ENCODE measurements at regions not wholly inside any gene's neighbourhood (a gene's known extent, or its start where the extent isn't known, plus 50 kb on each side); places are given as distances from the start of the nearest gene placed in this dataset.
"Not testable (repeated sequence)": the region's sequence is repeated elsewhere in the genome, so short reads cannot be mapped to it uniquely, and the experiment has no call there.

DNA sequence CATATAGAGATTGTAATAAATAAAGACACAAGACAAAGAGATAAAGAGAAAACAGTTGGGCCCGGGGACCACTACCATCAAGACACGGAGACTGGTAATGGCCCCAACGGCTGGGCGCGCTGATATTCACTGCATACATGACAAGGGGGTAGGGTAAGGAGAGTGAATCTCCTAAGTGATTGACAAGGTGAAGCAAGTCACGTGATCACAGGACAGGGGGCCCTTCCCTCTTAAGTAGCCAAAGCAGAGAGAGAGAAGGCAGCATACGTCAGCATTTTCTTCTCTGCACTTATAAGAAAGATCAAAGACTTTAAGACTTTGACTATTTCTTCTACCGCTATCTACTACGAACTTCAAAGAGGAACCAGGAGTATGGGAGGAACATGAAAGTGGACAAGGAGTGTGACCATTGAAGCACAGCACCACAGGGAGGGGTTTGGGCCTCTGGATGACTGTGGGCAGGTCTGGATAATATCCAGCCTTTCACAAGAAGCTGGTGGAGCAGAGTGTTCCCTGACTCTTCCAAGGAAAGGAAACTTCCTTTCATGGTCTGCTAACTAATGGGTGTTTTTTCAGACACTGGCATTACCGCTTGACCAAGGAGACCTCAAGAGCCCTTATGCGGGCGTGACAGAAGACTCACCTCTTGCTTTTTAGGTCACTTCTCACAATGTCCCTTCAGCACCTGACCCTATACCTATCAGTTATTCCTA lies 75.6 kb downstream of the MRPL39 start:
- not testable (repeated sequence) for DNase-seq

- no peak for DNase-seq
Observed at GRCh38 chr21:25528515-25528914, 78.8 kb downstream of the MRPL39 start.

DNA sequence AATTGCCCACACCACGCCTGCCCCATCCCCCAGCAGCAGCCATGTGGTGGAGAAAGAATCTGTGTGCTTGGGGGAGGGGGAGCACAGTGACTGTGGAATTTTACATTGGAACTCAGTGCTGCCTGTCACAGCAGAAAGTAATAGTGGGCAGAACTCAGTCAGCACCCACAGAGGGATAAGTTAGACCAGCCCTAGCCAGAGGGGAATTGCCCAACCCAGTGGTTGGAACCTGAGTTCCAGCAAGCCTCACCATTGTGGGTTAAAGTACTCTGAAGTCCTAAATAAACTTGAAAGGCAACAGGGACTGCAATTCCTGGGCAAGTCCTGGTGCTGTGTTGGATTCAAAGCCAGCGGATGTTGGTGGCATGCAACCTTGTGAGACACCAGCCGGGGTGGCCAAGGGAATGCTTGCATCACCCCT lies 88.8 kb downstream of the MRPL39 start:
- no peak for DNase-seq

DNA sequence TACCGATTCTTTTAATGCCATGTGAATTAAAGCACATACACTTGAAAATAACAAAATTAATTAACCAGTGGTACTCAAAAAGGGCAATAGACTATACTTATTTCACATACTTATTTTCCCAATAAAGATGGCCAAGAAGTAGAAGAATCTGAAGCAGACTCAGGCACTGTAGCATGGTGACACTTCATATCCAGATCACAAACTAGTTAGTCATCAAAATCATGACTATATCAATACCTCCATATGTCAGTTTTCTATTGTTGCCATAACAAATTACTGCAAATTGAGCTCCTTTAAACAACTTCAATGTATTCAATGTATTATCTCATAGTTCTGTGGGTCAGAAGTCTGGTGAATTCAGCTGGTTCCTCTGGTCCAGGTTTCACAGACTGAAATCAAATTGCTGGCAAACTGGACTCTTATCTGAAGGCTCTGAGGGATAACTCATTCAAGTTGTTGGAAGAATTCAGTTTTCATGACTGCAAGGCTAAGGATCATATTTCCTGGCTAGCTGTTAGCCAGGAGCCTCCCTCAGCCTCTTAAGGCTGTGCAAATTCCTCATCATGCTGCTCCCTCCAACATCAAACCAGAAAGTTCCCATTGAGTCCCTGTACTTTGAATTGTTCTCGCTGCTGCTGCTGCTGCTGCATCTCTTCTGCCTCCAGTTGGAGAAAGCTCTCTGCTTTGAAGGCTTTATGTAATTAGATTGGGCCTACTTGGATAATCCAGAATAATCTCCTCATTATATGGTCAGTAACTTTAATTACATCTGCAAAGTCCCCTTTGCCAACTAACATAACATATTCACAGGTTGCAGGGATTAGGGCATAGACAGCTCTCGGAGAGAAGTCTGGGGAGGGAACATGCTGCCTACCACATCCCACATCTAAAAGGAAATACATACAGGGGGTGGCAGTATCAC lies 91.5 kb downstream of the MRPL39 start:
- DNase-seq = no peak

DNA sequence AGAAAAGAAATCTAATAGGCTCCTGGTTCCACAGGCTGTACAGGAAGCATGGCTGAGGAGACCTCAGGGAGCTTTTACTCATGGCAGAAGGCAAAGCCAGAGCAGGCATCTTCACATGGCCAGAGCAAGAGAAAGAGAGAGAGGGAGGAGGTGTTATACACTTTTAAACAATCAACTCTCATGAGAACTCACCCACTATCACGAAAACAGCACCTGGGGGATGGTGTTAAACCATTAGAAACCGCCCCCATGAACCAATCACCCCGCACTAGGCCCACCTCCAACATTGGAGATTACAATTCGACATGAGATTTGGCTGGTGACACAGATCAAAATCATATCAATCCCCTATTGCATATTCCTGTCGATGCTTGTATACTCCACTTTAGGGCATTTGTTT lies 93.5 kb downstream of the MRPL39 start:
- no peak for DNase-seq

DNA sequence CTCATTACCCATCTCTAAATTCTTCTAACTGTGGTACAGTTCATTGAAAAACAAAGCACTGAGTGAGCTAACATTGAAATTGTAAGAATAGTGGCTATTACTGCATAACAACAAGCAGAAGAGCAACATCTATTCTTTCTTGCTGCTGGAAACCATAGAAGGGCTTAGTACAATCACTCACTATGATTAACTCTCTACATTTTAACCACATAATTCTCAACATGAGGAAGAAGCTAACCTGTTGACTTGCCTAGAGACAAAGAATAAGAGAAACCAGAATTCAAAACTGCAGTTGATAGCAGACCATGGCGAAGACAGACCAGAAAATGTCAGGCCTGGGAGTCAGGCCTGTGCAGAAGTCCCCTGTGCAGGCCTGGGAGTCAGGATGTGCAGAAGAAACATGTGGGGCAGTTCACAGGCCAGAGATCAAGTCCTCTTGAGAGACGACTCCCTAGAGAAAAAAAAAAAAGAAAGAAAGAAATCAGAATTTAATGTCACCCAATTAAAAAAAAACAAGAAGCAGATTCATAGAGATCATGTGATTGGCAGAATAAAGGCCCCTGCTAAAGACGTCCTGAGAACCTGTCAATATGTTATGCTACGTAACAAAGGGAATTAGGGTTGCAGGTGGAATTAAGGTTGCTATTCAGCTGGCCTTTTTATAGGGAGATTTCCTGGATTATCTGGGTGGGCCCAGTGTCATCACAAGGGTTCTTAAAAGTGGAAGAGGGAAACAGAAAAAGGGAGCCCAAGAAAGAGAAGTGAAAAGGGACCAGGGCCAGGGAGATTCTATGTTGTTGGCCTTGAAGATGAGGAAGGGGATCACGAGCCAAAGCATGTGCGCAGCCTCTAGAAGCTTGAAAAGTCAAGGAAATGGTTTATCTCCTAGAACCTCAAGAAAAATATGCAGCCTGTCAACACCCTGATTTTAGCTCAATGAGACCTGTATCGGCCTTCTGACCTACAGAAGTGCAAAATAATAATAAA lies 94.9 kb downstream of the MRPL39 start:
- DNase-seq = no peak

GRCh38 chr21:25509862-25510261 lies 97.4 kb downstream of the MRPL39 start:
- DNase-seq = peak; percentile 72

DNA sequence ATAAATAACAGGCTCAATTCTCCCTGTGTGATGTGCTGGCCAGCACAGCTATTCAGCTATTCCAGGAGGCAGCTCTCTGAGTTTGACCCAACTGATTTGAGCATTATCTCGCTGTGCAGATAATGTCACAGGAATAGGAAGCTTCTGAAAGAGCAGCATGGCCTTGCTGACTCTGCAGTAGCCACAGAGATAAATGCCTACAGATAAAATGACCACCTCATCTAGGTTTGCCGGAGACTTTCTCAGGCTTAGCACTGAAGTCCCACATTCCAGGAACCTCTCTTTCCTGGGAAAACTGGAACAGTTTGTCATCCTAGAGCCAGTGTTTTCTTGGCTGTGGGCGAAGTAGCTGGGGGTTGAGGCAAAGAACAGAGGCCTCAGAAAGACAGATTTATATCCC lies 98.9 kb downstream of the MRPL39 start:
- DNase-seq = no peak

- DNase-seq = peak; percentile 74
Observed at GRCh38 chr21:25507522-25507921, 99.8 kb downstream of the MRPL39 start.

DNA sequence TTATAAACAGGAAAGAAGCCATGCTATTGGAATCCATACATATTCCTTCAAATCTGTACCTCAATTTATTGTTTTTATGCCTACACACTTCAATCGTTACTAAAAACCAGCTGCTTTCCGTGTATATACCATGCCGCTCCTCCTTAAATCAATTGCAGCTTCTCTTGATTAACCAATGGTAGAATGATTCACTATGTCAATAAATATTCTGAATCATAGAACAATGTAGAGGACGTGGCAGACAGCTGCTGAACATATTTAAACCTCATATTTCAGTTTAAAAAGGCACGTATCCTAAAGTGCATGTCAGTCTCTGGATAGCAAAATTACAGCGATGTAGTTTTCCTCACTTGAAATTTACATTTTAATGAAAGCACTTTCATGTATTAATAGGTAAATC lies 100.4 kb downstream of the MRPL39 start:
- DNase-seq = no peak

DNA sequence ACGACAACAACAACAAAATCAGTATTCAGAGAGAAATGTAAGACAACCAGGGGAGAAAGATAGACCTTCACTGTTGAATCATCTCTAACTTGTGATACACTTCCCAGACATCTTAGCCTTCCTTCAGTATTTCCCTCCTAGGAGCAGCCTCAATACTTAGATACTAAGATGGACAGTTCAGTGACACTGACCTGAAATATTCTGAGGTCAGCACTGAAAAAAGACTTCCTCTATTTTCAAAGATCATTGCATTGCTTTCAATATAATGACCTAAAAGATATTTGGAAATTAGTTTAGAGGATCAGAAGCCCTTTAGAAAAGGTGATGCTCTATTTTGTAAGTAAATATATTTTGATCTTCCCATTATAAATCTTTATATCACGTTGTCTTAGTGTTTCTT lies 101.0 kb downstream of the MRPL39 start:
- DNase-seq = no peak

DNA sequence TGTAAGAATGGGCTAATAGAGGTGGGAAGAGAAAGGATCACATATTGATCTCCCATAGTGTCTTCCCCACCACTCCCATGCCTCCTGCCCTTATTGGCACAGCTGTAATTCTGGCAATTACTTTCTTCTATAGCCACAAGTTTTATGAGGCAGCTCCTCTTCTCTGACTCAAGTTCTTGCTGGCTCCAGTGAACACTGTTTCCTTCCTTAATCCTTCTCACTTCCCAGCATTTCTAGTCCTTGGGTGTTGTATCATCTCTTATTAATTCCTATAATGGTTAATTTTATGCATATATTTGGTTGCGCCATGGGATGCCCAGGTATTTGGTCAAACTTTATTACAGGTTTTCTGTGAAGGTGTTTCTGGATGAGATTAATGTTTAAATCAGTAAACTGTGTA lies 103.3 kb downstream of the MRPL39 start:
- DNase-seq = no peak

- DNase-seq = peak; percentile 72
Observed at GRCh38 chr21:25501996-25502665, 105.2 kb downstream of the MRPL39 start.

- no peak for DNase-seq
Observed at GRCh38 chr21:25501462-25501861, 105.8 kb downstream of the MRPL39 start.

GRCh38 chr21:25500598-25500997 lies 106.7 kb downstream of the MRPL39 start:
- DNase-seq = no peak

GRCh38 chr21:25496825-25497482 lies 110.3 kb downstream of the MRPL39 start:
- no peak for DNase-seq

DNA sequence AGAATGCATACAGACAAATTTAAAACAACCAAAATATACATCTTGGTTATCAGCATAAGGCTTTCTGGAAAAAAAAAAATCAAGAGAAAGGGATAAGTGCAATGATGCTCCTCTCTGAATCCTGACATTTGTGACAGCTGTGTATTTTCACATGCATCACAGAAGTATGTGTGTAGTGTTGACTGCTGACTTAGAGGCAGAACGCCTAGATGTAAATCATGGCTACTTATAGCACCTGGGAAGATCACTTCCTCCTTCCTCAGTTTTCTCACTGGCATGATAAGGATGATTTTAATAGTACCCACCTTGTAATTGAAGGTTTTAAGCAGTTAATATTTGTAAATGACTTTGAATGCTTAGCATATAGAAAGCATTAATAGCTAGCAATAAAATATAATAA lies 112.5 kb downstream of the MRPL39 start:
- no peak for DNase-seq

DNA sequence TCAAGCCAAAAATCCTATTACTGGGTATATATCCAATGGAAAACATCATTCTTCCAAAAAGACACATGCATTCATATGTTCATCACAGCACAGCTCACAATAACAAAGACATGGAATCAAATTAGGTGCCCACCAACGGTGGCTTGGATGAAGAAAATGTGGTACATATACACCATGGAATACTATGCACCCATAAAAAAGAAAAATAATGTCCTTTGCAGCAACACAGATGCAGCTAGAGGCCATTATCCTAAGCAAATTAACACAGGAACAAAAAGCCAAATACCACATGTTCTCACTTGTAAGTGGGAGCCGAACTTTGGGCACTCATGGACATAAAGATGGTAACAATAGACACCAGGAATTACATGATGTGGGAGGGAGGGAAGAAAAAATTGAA lies 113.6 kb downstream of the MRPL39 start:
- DNase-seq = no peak

GRCh38 chr21:25491267-25491666 lies 116.0 kb downstream of the MRPL39 start:
- DNase-seq = no peak

DNA sequence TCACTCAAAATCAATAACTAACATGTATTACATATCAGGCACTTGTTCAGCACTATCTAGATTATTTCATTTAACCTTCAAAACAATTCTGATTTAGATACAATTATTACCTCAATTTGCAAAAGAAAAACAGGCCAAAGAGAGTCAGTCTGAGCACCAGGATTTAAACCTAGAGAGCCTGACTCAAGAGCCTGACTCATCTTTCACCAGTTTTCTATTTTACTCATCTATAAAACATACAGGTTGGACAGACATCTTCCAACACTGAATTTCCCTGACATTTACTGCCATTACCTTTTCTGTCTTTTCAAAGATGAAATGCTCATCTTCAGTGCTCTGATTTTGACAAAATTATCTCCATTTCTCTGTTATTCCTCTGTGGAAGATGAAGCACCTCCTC lies 116.5 kb downstream of the MRPL39 start:
- DNase-seq = peak; percentile 74

- no peak for DNase-seq
Observed at GRCh38 chr21:25489673-25490072, 117.6 kb downstream of the MRPL39 start.
